SK-N-SH (cell line): ENCODE measurements at regions not wholly inside any gene's neighbourhood (a gene's known extent, or its start where the extent isn't known, plus 50 kb on each side); places are given as distances from the start of the nearest gene placed in this dataset.
A peak's percentile ranks its signal among the peaks of the same experiment; 100 is the strongest.

Experiments
- CTCF ChIA-PET: fragments of 300-600, 350-600 bp; formaldehyde crosslinking; extraction: SDS; loops from one replicate; lab custom pipeline; 2021; lab: Yijun Ruan, JAX
- POLR2A ChIA-PET: fragments of 350-600 bp; sonication (Branson Sonifier 250); formaldehyde crosslinking; extraction: SDS; loops from one replicate; lab custom pipeline; 2020; ENCODE audit warnings: antibody characterized with exemption, inconsistent platforms; lab: Yijun Ruan, JAX
- DNase-seq: peaks from one replicate; pipeline ENCODE4 v3.0.0; 2012
- H2AFZ ChIP-seq: fragments of 200-600 bp; sonication (generic); 2 replicates; pipeline ENCODE4 v1.8.1; 2016; ENCODE audit warnings: antibody characterized with exemption, mild to moderate bottlenecking, low read depth
- H3F3A ChIP-seq: fragments of 200-600 bp; sonication (generic); replicated peaks from 2 replicates; pipeline ENCODE3; 2016; ENCODE audit warnings: antibody characterized with exemption, mild to moderate bottlenecking; ENCODE audit not compliant: insufficient read depth
- H3K27ac ChIP-seq, 2 experiments: fragments of 200-500 bp in 1 of 2; fragments of 200-600 bp in 1 of 2; sonication (Bioruptor generic) in 1 of 2; sonication (generic), shearing (Covaris generic) in 1 of 2; 2 replicates each; pipeline versions ENCODE4 v1.5.1 to v1.6.1; 2014 to 2016; ENCODE audit warnings: low read depth in 2 of 2, inconsistent platforms in 1 of 2, low read length in 1 of 2, mild to moderate bottlenecking in 1 of 2, mixed read lengths in 1 of 2
- H3K27me3 ChIP-seq: fragments of 200-600 bp; sonication (generic), shearing (Covaris generic); 2 replicates; pipeline ENCODE4 v1.6.1; 2016; ENCODE audit warnings: mixed run types; ENCODE audit not compliant: insufficient read depth
- H3K36me3 ChIP-seq, 2 experiments: fragments of 200-500 bp in 1 of 2; fragments of 200-600 bp in 1 of 2; sonication (Bioruptor generic) in 1 of 2; sonication (generic) in 1 of 2; replicated peaks in 1 of 2; 2 replicates each; pipeline versions ENCODE3 to v1.5.1; 2014 to 2016; ENCODE audit warnings: low read length in 1 of 2, mild to moderate bottlenecking in 1 of 2; ENCODE audit not compliant: insufficient read depth in 2 of 2, control insufficient read depth in 1 of 2
- H3K4me1 ChIP-seq, 2 experiments: fragments of 200-500 bp in 1 of 2; fragments of 200-600 bp in 1 of 2; sonication (Bioruptor generic) in 1 of 2; sonication (generic), shearing (Covaris generic) in 1 of 2; 2 replicates each; pipeline versions ENCODE4 v1.5.1 to v1.6.1; 2014 to 2016; ENCODE audit warnings: low read depth in 1 of 2, low read length in 1 of 2, mixed run types in 1 of 2; ENCODE audit not compliant: insufficient read depth in 2 of 2, control insufficient read depth in 1 of 2
- H3K4me2 ChIP-seq: fragments of 200-600 bp; sonication (generic), shearing (Covaris generic); 2 replicates; pipeline ENCODE4 v1.6.1; 2017; ENCODE audit warnings: mixed run types
- H3K4me3 ChIP-seq, 2 experiments: fragments of 200-500 bp in 1 of 2; fragments of 200-600 bp in 1 of 2; sonication (Bioruptor generic) in 1 of 2; sonication (generic), shearing (Covaris generic) in 1 of 2; 2 replicates each; pipeline versions ENCODE4 v1.5.1 to v1.8.1; 2014 to 2016; ENCODE audit warnings: low read depth in 2 of 2, inconsistent platforms in 1 of 2, low read length in 1 of 2, mild to moderate bottlenecking in 1 of 2, mixed read lengths in 1 of 2, moderate library complexity in 1 of 2
- H3K79me2 ChIP-seq: fragments of 200-600 bp; sonication (generic); 2 replicates; pipeline ENCODE4 v1.8.1; 2017; ENCODE audit warnings: mild to moderate bottlenecking; ENCODE audit not compliant: insufficient read depth
- H3K9ac ChIP-seq: fragments of 200-600 bp; sonication (generic); 2 replicates; pipeline ENCODE4 v1.6.1; 2017; ENCODE audit warnings: mixed run types
- H3K9me2 ChIP-seq: fragments of 200-600 bp; sonication (generic); 2 replicates; pipeline ENCODE4 v1.6.1; 2017; ENCODE audit warnings: mixed run types
- H3K9me3 ChIP-seq: fragments of 200-600 bp; sonication (generic); 2 replicates; pipeline ENCODE4 v1.6.1; 2017; ENCODE audit warnings: mixed run types, mild to moderate bottlenecking, moderate library complexity
- H4K20me1 ChIP-seq: fragments of 200-600 bp; sonication (generic); 2 replicates; pipeline ENCODE4 v1.6.1; 2017; ENCODE audit warnings: mild to moderate bottlenecking, mixed run types; ENCODE audit not compliant: insufficient read depth
- EP300 ChIP-seq, 2 experiments: IDR thresholded peaks; 2 replicates each; pipeline versions ENCODE4 v1.4.0 to v1.6.1; 2012; ENCODE audit warnings: borderline replicate concordance in 1 of 2, low read depth in 1 of 2, low read length in 1 of 2
- FOSL2 ChIP-seq: IDR thresholded peaks from 2 replicates; pipeline ENCODE4 v1.4.0; 2012; ENCODE audit warnings: low read depth, mild to moderate bottlenecking, moderate library complexity, borderline replicate concordance
- FOXJ3 ChIP-seq: sonication (generic); formaldehyde crosslinking; IDR thresholded peaks from 2 replicates; pipeline ENCODE4 v1.5.1; 2020; ENCODE audit warnings: mild to moderate bottlenecking, missing genetic modification reagents
- GABPA ChIP-seq: IDR thresholded peaks from 2 replicates; pipeline ENCODE4 v1.4.0; 2012; ENCODE audit warnings: low read depth, mild to moderate bottlenecking
- JUND ChIP-seq: IDR thresholded peaks from 2 replicates; pipeline ENCODE4 v1.4.0; 2012
- MEF2A ChIP-seq: IDR thresholded peaks from 2 replicates; pipeline ENCODE4 v1.4.0; 2012; ENCODE audit warnings: low read depth, borderline replicate concordance
- MXI1 ChIP-seq: IDR thresholded peaks from 2 replicates; pipeline ENCODE4 v1.6.1; 2012; ENCODE audit warnings: mild to moderate bottlenecking, low read depth, low read length, improper control_type of control experiment
- RAD21 ChIP-seq: IDR thresholded peaks from 2 replicates; pipeline ENCODE4 v1.6.1; 2012; ENCODE audit warnings: mild to moderate bottlenecking, low read length
- RCOR1 ChIP-seq: fragments of 150-350 bp; IDR thresholded peaks from 2 replicates; pipeline ENCODE4 v1.6.1; 2017; ENCODE audit warnings: antibody characterized with exemption, low read length
- RXRA ChIP-seq: IDR thresholded peaks from 2 replicates; pipeline ENCODE4 v1.4.0; 2012; ENCODE audit warnings: low read depth, mild to moderate bottlenecking, borderline replicate concordance
- SIN3A ChIP-seq: IDR thresholded peaks from 2 replicates; pipeline ENCODE4 v1.6.1; 2012; ENCODE audit warnings: low read depth, mild to moderate bottlenecking, low read length, moderate library complexity, borderline replicate concordance
- SMC3 ChIP-seq: IDR thresholded peaks from 2 replicates; pipeline ENCODE4 v1.6.1; 2012; ENCODE audit warnings: low read depth, low read length, improper control_type of control experiment
- TAF1 ChIP-seq: IDR thresholded peaks from 2 replicates; pipeline ENCODE4 v1.6.1; 2012; ENCODE audit warnings: low read depth, mild to moderate bottlenecking, low read length, moderate library complexity, borderline replicate concordance
- TCF12 ChIP-seq: IDR thresholded peaks from 2 replicates; pipeline ENCODE4 v1.4.0; 2012
- YY1 ChIP-seq: IDR thresholded peaks from 2 replicates; pipeline ENCODE4 v1.4.0; 2012; ENCODE audit warnings: low read depth, mild to moderate bottlenecking
- WGBS: methylation state at CpG from one replicate; pipeline ENCODE4 v1.1.6; 2017; ENCODE audit warnings: low lambda C conversion rate; 5-methylcytosine and 5-hydroxymethylcytosine counted together
- TF ChIP-seq, protein P1 (sequence below): IDR thresholded peaks from 2 replicates; pipeline ENCODE4; 2012
- TF ChIP-seq, protein P2 (sequence below): IDR thresholded peaks from 2 replicates; pipeline ENCODE4 v1.4.0; 2012; ENCODE audit warnings: low read depth, borderline replicate concordance
- TF ChIP-seq, protein P3 (sequence below): IDR thresholded peaks from 2 replicates; pipeline ENCODE4 v1.4.0; 2012; ENCODE audit warnings: low read depth
- TF ChIP-seq, protein P4 (sequence below): fragments of 150-350 bp; IDR thresholded peaks from 2 replicates; pipeline ENCODE4 v1.6.1; 2017; ENCODE audit warnings: antibody characterized with exemption, low read length, low read depth, borderline replicate concordance
- TF ChIP-seq, protein P5 (sequence below): fragments of 200-600 bp; sonication (generic); IDR thresholded peaks from 2 replicates; pipeline ENCODE4 v1.6.1; 2017; ENCODE audit warnings: antibody characterized with exemption, mild to moderate bottlenecking, moderate library complexity

DNA sequence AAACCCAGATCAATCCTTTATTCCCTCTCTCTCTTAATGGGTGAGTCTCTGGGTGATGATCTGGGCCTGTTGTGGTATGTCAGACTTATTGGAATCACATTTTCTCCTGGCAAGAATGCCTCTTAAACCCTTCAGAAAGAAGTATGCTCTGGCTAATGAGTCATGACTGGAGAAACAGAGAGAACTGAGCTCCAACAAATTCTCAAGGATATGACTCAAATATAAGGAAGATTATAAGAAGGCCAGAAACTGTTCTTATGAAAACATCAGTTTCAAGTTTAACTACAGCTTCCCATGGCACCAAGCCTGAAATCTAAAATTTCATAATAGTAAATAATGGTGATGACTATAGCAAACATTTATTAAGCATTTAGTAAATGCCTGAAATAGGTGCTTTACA lies 83.9 kb downstream of the OR5AK2 start (continued):
- TF ChIP-seq, protein P1, sequence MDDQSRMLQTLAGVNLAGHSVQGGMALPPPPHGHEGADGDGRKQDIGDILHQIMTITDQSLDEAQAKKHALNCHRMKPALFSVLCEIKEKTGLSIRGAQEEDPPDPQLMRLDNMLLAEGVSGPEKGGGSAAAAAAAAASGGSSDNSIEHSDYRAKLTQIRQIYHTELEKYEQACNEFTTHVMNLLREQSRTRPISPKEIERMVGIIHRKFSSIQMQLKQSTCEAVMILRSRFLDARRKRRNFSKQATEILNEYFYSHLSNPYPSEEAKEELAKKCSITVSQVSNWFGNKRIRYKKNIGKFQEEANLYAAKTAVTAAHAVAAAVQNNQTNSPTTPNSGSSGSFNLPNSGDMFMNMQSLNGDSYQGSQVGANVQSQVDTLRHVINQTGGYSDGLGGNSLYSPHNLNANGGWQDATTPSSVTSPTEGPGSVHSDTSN, result peak; percentile 96
- TF ChIP-seq, protein P2, sequence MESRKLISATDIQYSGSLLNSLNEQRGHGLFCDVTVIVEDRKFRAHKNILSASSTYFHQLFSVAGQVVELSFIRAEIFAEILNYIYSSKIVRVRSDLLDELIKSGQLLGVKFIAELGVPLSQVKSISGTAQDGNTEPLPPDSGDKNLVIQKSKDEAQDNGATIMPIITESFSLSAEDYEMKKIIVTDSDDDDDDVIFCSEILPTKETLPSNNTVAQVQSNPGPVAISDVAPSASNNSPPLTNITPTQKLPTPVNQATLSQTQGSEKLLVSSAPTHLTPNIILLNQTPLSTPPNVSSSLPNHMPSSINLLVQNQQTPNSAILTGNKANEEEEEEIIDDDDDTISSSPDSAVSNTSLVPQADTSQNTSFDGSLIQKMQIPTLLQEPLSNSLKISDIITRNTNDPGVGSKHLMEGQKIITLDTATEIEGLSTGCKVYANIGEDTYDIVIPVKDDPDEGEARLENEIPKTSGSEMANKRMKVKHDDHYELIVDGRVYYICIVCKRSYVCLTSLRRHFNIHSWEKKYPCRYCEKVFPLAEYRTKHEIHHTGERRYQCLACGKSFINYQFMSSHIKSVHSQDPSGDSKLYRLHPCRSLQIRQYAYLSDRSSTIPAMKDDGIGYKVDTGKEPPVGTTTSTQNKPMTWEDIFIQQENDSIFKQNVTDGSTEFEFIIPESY, result peak; percentile 71; the same call in 1 of the 2 replicates
- TF ChIP-seq, protein P3, sequence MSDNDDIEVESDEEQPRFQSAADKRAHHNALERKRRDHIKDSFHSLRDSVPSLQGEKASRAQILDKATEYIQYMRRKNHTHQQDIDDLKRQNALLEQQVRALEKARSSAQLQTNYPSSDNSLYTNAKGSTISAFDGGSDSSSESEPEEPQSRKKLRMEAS, result peak; percentile 52; the same call in 1 of the 2 replicates
- TF ChIP-seq, protein P4, sequence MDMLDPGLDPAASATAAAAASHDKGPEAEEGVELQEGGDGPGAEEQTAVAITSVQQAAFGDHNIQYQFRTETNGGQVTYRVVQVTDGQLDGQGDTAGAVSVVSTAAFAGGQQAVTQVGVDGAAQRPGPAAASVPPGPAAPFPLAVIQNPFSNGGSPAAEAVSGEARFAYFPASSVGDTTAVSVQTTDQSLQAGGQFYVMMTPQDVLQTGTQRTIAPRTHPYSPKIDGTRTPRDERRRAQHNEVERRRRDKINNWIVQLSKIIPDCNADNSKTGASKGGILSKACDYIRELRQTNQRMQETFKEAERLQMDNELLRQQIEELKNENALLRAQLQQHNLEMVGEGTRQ, result no peak
- TF ChIP-seq, protein P5, sequence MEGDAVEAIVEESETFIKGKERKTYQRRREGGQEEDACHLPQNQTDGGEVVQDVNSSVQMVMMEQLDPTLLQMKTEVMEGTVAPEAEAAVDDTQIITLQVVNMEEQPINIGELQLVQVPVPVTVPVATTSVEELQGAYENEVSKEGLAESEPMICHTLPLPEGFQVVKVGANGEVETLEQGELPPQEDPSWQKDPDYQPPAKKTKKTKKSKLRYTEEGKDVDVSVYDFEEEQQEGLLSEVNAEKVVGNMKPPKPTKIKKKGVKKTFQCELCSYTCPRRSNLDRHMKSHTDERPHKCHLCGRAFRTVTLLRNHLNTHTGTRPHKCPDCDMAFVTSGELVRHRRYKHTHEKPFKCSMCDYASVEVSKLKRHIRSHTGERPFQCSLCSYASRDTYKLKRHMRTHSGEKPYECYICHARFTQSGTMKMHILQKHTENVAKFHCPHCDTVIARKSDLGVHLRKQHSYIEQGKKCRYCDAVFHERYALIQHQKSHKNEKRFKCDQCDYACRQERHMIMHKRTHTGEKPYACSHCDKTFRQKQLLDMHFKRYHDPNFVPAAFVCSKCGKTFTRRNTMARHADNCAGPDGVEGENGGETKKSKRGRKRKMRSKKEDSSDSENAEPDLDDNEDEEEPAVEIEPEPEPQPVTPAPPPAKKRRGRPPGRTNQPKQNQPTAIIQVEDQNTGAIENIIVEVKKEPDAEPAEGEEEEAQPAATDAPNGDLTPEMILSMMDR, result no peak
- peak; percentile 73 for TF ChIP-seq SIN3A
- TF ChIP-seq FOXJ3, result no peak
- TF ChIP-seq MXI1, result no peak
- TF ChIP-seq TAF1, result no peak
- TF ChIP-seq JUND, result peak; percentile 90
- peak; percentile 70; the same call in 1 of the 2 replicates for TF ChIP-seq RXRA
- TF ChIP-seq FOSL2, result peak; percentile 96
- TF ChIP-seq TCF12, result peak; percentile 97
- no peak for TF ChIP-seq YY1

DNA sequence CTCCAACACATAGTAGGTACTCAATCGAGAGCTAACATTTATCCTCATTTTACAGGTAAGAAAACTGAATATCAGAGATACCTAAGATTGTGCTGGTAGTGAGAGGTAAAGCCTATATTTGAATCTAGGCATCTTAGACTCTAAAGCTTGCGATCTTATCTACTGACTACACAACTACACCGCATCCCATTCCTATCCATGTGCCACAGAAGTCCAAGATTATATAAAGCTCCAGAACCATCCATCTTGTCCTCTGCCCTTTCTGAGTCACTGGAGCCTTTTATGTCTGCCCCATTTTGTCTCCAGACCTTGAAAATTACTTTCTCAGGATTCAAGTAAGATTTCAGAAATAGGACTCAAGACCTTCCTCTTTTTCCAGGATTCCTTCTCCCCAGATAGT lies 84.4 kb downstream of the OR5AK2 start:
- Histone ChIP-seq H4K20me1 (no peaks in the 10 kb centered on the region), H3F3A (peaks cover 12% of the 10 kb centered on the region), H3K4me2 (peak overlapping the region; percentile 5; the same call in 1 of the 2 replicates), H3K4me1 (peaks cover 0 to 6% of the 10 kb centered on the region in 2 experiments; a peak in 2 of 4 replicates), H2AFZ (0 out of 2 replicates have a peak overlapping the region, but pooled peaks have one; percentile 29), H3K27ac (peak overlapping the region in 1 of 2 experiments; percentile 92; a peak in 2 of 4 replicates), H3K27me3 (no peaks in the 10 kb centered on the region), H3K79me2 (no peaks in the 10 kb centered on the region), H3K4me3 (no peak overlapping the region), H3K9ac (no peak overlapping the region), H3K36me3 (no peaks in the 10 kb centered on the region), H3K9me2 (no peaks in the 10 kb centered on the region), H3K9me3 (no peaks in the 10 kb centered on the region)
- 74% methylated on average over 3 of the region's 3 CpGs for WGBS
- no peak for DNase-seq
- POLR2A ChIA-PET, result no interaction called here
- CTCF ChIA-PET, result interaction anchor here (0.7 to 1.4 kb wide), 2 partner anchors 16 to 232 kb away, joined by 3 to 4 read pairs; no protein-coding TSS in a partner anchor
- TF ChIP-seq, protein P4, result no peak
- TF ChIP-seq RAD21 (no peak), RCOR1 (no peak), TAF1 (no peak), MEF2A (no peak), EP300 (IDR thresholded peaks at IDR 0.05; ENCODE audit: borderline replicate concordance in 1 of 2, low read depth in 1 of 2, low read length in 1 of 2) (no peak), SMC3 (no peak), JUND (no peak), GABPA (no peak), YY1 (no peak), SIN3A (no peak), MXI1 (no peak)
- TF ChIP-seq, protein P2, result no peak
